ENCODE measurements at regions not wholly inside any gene's neighbourhood (a gene's known extent, or its start where the extent isn't known, plus 50 kb on each side); places are given as distances from the start of the nearest gene placed in this dataset.

GRCh38 chr17:79332011-79332554 lies 257.5 kb downstream of the ENGASE start:
- in situ Hi-C loops (cut with MboI; ENCODE audit: low sequenced_read_pairs) = no loop called here

DNA sequence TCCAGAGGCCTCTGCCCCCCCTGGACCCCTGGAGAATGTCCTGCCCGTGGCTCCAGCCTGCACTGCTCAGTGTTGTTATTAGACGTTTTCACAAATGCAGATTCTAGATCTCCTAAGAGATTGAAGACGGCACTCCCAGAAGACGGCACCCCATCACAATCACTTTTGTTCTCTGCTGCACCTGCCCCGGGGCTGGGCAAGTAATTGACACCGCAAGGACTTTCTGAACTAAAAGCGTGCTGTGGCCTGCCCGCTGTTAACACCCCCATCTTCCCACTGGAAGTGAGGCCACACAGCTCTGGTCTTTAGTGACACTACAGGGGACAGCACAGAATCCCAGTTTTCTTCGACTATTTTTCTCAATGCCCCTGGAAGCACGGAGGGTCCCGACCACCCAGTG lies 256.9 kb downstream of the ENGASE start:
- in situ Hi-C loops (cut with MboI; ENCODE audit: low sequenced_read_pairs) = no loop called here

- in situ Hi-C loops (cut with MboI; ENCODE audit: low sequenced_read_pairs) = no loop called here
Measured at GRCh38 chr17:79330696-79331095, 256.1 kb downstream of the ENGASE start.

GRCh38 chr17:79330229-79330628 lies 255.6 kb downstream of the ENGASE start:
- in situ Hi-C loops (cut with MboI; ENCODE audit: low sequenced_read_pairs) = no loop called here

GRCh38 chr17:79326814-79327213 lies 252.2 kb downstream of the ENGASE start:
- in situ Hi-C loops (cut with MboI; ENCODE audit: low sequenced_read_pairs) = no loop called here

DNA sequence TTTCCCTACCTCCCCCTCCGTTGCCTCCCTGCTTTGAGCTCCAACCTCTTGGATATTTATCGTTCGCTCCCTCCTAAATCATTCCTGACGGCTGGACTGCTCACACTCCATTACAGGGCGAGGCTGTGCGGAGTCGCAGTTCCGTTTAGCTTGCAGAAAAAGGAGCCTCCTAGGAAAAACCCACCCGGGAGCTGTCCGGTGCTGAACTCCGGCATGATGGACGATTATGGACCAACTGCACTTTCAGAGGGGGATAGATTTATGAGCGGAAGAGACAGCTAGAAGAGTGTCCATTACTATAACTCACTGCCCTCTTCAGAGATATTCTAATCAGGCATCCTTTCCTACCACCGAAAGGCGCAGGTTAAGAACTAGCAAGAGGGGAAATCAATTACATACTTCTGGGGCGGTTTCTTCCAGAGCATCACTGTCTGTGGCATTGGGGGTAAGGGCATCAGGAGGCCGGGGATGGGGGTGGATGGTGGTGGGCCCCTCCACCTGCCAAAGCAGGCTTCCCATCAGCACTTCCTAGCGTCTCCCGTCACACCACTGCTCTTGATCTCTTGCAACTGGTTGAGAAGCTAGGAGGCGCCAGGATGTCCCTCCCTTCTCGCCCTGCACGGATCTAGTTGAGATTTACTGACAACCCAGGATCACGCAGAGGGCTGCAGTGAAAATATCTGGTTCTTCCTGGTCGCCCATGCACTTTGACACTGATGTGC lies 251.2 kb downstream of the ENGASE start:
- in situ Hi-C loops (cut with MboI; ENCODE audit: low sequenced_read_pairs) = no loop called here

GRCh38 chr17:79324194-79324593 lies 249.6 kb downstream of the ENGASE start:
- in situ Hi-C loops (cut with MboI; ENCODE audit: low sequenced_read_pairs) = no loop called here

GRCh38 chr17:79323566-79323965 lies 248.9 kb downstream of the ENGASE start:
- in situ Hi-C loops (cut with MboI; ENCODE audit: low sequenced_read_pairs) = no loop called here

DNA sequence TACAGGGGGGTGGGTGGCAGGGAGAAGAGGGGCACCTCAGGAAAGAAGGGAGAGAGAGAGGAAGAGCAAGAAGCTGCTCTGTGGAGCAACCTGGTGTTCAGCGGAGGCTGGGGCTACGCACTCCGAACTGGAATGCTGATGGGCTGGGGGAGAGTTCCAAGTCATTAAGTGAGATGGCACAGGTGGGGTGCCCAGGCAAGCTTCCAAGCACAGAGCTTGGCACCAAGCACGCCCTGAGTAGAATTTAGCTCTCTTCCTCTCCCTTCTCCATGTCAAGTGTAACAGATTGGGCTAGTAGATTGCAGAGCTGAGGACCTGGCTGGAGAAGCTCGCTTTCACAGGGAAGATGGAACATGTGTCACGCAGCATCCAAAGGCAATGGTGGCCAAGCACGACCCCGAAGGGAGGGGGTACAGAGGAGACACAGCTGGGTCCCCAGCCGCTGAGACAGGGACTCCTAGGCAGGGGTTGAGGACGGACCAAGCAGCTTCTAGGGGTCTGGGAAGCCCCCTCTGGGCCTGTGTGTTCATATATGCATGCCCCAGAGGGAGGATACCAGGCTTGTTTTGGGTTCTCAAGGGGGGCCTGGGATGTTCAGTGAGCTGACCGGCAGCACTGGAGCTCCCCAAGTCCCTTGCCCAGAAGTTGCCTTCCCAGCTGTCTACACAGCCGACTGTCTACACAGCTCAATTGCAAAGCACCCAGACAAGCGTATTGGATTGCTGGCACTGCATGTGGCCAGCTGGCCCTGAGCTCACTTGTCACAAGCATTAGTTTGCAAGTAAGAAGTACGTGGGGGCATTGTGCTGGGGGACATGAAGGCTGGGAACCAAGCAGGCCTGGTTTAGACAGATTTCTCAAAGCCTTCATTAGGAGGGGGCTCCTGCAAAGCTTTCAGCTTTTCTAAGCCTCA lies 247.8 kb downstream of the ENGASE start:
- in situ Hi-C loops (cut with MboI; ENCODE audit: low sequenced_read_pairs) = no loop called here

- in situ Hi-C loops (cut with MboI; ENCODE audit: low sequenced_read_pairs) = no loop called here
Measured at GRCh38 chr17:79320331-79320730, 245.7 kb downstream of the ENGASE start.

DNA sequence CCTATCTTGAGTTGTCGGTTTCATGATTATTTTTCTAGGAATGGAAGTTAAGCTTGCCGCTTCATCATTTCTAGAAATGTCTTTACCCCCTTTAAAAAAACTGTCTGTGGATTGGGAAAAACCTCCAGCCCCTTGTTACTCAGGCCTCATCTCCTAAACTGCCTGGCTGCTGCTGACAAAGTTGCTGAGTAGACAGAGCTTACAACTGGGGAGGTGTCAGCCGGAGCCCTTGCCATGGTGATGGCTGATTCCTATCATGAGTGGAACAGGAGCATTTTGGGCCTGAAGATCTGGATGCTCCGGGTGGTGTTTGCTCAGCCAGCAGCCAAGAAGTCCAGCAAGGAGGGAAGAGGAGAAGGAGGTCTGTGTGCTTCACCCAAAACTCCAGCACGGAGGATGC lies 243.3 kb downstream of the ENGASE start:
- in situ Hi-C loops (cut with MboI; ENCODE audit: low sequenced_read_pairs) = no loop called here

- in situ Hi-C loops (cut with MboI; ENCODE audit: low sequenced_read_pairs) = no loop called here
Measured at GRCh38 chr17:79316805-79317204, 242.2 kb downstream of the ENGASE start.

- in situ Hi-C loops (cut with MboI; ENCODE audit: low sequenced_read_pairs) = no loop called here
Measured at GRCh38 chr17:79315358-79316105, 240.9 kb downstream of the ENGASE start.

- in situ Hi-C loops (cut with MboI; ENCODE audit: low sequenced_read_pairs) = no loop called here
Measured at GRCh38 chr17:79314617-79315357, 240.2 kb downstream of the ENGASE start.

- in situ Hi-C loops (cut with MboI; ENCODE audit: low sequenced_read_pairs) = no loop called here
Measured at GRCh38 chr17:79311373-79311772, 236.7 kb downstream of the ENGASE start.

- in situ Hi-C loops (cut with MboI; ENCODE audit: low sequenced_read_pairs) = no loop called here
Measured at GRCh38 chr17:79306424-79307318, 232.0 kb downstream of the ENGASE start.

GRCh38 chr17:79305768-79306423 lies 231.3 kb downstream of the ENGASE start:
- in situ Hi-C loops (cut with MboI; ENCODE audit: low sequenced_read_pairs) = no loop called here

- in situ Hi-C loops (cut with MboI; ENCODE audit: low sequenced_read_pairs) = no loop called here
Measured at GRCh38 chr17:79305376-79305767, 230.7 kb downstream of the ENGASE start.

DNA sequence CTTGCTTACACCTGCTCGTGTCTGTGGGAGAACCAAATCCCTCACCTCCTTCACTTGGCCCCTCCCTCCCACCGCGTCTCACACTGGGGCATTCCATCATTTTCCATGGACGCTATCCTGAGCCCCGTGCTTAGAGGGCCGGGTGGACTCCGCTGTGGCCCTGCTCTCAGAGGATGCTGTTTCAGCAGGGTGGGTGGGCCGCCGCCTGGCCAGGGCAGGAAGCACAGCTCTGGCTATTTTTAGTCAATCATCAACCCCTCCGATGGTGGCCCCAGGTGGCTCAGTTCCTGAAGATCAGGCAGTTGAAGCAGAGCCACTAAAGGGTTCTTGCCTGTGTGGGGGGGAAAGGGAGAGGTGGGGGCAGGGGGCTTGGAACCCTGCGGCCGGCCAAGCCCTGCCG lies 230.3 kb downstream of the ENGASE start:
- in situ Hi-C loops (cut with MboI; ENCODE audit: low sequenced_read_pairs) = no loop called here

All from HL-60/S4 (cell line).